SK-N-SH treated with all-trans-retinoic acid at 6 μM for 48 hours (cell line): ENCODE measurements at regions not wholly inside any gene's neighbourhood (a gene's known extent, or its start where the extent isn't known, plus 50 kb on each side); places are given as distances from the start of the nearest gene placed in this dataset.

ENCODE experiments used
- BACH2 ChIP-seq: fragments of 250-450 bp; sonication (Bioruptor Pico); IDR thresholded peaks from 2 replicates; pipeline ENCODE4 v1.9.0; 2021; ENCODE audit warnings: mild to moderate bottlenecking, borderline replicate concordance
- ESRRG ChIP-seq: fragments of 250-450 bp; sonication (Bioruptor Pico); IDR thresholded peaks from 2 replicates; pipeline ENCODE4 v1.6.1; 2021; ENCODE audit warnings: mild to moderate bottlenecking
- OSR1 ChIP-seq: fragments of 250-450 bp; sonication (Bioruptor Pico); IDR thresholded peaks from 2 replicates; pipeline ENCODE4 v1.8.0; 2022; ENCODE audit warnings: moderate library complexity, mild to moderate bottlenecking, inconsistent platforms
- SNAI2 ChIP-seq: fragments of 250-450 bp; sonication (Bioruptor Pico); IDR thresholded peaks from 2 replicates; pipeline ENCODE4 v1.5.0; 2020; ENCODE audit warnings: mild to moderate bottlenecking, moderate library complexity
- ZC3H10 ChIP-seq: fragments of 250-450 bp; sonication (Bioruptor Pico); IDR thresholded peaks from 2 replicates; pipeline ENCODE4 v1.5.1; 2021; ENCODE audit warnings: mild to moderate bottlenecking, moderate library complexity
- ZNF565 ChIP-seq: fragments of 450-650 bp; formaldehyde crosslinking; conservative IDR thresholded peaks from 2 replicates; pipeline ENCODE4 v1.5.0; 2020; ENCODE audit warnings: low read depth, mild to moderate bottlenecking, moderate library complexity
- ZNF70 ChIP-seq: fragments of 450-650 bp; formaldehyde crosslinking; IDR thresholded peaks from 2 replicates; pipeline ENCODE4 v1.5.0; 2020; ENCODE audit warnings: mild to moderate bottlenecking, moderate library complexity
- ZNF8 ChIP-seq: fragments of 450-650 bp; formaldehyde crosslinking; IDR thresholded peaks from 2 replicates; pipeline ENCODE4 v1.5.0; 2020; ENCODE audit warnings: mild to moderate bottlenecking, moderate library complexity
- TF ChIP-seq, protein P1 (sequence below): fragments of 250-450 bp; sonication (Bioruptor Pico); IDR thresholded peaks from 2 replicates; pipeline ENCODE4 v1.5.1; 2020; ENCODE audit warnings: low read depth, mild to moderate bottlenecking, moderate library complexity
- TF ChIP-seq, protein P2 (sequence below): fragments of 250-450 bp; sonication (Bioruptor Pico); IDR thresholded peaks from 2 replicates; pipeline ENCODE4 v1.5.0; 2020; ENCODE audit warnings: mild to moderate bottlenecking, moderate library complexity

DNA sequence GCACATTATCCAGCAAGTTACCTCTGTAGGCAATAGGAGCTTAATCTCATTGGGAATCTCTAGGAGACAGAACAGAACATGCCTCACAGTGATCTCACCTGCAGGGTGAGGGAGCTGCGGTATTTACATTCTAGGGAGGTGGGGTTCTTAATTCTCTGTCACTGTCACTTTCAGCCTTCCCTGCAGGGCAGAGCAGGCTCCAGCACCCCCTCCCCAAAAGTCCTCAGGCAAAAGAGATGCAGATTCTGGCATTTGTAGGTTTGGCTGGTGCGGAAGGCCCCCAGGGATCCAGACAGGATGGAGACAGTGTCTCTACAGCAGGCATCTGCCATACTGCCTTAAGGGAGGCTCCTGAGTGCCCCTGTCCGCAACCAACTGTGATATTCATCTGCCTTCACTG, 166.4 kb upstream of the ATP6AP2 start:
- TF ChIP-seq ZNF70 (CRISPR knock-in tag) (no peak), ZNF8 (CRISPR knock-in tag) (no peak), BACH2 (no peak), ZNF565 (CRISPR knock-in tag) (no peak), SNAI2 (no peak), ZC3H10 (no peak), OSR1 (CRISPR knock-in tag) (no peak), ESRRG (CRISPR knock-in tag) (no peak)
- TF ChIP-seq, protein P1, sequence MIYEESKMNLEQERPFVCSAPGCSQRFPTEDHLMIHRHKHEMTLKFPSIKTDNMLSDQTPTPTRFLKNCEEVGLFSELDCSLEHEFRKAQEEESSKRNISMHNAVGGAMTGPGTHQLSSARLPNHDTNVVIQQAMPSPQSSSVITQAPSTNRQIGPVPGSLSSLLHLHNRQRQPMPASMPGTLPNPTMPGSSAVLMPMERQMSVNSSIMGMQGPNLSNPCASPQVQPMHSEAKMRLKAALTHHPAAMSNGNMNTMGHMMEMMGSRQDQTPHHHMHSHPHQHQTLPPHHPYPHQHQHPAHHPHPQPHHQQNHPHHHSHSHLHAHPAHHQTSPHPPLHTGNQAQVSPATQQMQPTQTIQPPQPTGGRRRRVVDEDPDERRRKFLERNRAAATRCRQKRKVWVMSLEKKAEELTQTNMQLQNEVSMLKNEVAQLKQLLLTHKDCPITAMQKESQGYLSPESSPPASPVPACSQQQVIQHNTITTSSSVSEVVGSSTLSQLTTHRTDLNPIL (CRISPR knock-in tag) = no peak
- TF ChIP-seq, protein P2, sequence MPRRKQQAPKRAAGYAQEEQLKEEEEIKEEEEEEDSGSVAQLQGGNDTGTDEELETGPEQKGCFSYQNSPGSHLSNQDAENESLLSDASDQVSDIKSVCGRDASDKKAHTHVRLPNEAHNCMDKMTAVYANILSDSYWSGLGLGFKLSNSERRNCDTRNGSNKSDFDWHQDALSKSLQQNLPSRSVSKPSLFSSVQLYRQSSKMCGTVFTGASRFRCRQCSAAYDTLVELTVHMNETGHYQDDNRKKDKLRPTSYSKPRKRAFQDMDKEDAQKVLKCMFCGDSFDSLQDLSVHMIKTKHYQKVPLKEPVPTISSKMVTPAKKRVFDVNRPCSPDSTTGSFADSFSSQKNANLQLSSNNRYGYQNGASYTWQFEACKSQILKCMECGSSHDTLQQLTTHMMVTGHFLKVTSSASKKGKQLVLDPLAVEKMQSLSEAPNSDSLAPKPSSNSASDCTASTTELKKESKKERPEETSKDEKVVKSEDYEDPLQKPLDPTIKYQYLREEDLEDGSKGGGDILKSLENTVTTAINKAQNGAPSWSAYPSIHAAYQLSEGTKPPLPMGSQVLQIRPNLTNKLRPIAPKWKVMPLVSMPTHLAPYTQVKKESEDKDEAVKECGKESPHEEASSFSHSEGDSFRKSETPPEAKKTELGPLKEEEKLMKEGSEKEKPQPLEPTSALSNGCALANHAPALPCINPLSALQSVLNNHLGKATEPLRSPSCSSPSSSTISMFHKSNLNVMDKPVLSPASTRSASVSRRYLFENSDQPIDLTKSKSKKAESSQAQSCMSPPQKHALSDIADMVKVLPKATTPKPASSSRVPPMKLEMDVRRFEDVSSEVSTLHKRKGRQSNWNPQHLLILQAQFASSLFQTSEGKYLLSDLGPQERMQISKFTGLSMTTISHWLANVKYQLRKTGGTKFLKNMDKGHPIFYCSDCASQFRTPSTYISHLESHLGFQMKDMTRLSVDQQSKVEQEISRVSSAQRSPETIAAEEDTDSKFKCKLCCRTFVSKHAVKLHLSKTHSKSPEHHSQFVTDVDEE (CRISPR knock-in tag) = no peak
